Spleen (tissue), 7 donors: ENCODE measurements at regions not wholly inside any gene's neighbourhood (a gene's known extent, or its start where the extent isn't known, plus 50 kb on each side); places are given as distances from the start of the nearest gene placed in this dataset.

Experiments
- POLR2AphosphoS5 ChIP-seq, 3 donors: sonication (generic); formaldehyde crosslinking; IDR thresholded peaks; one replicate each; pipeline ENCODE4 v1.5.1; 2017; ENCODE audit warnings: antibody characterized with exemption in 3 of 3
- TF ChIP-seq, protein P1 (sequence below), 11 experiments: fragments of 200-600 bp in 7 of 11; fragments of 450-650 bp in 4 of 11; sonication (generic) in 4 of 11; IDR thresholded peaks in 8 of 11; conservative IDR thresholded peaks in 3 of 11; 1 replicate in 7 of 11; 2 replicates in 4 of 11; pipeline versions ENCODE4 v1.4.0 to v1.8.0; 2016 to 2021; ENCODE audit warnings: antibody characterized with exemption in 11 of 11, inconsistent platforms in 4 of 11, mild to moderate bottlenecking in 1 of 11
- donor health status: DM: no; HTN: no; CAD: no; lungs with moderate emphysema.
- donor health status: DM: no; HTN: no; CAD: no.
- donor health status: DM: no; HTN: no; CAD: no.

DNA sequence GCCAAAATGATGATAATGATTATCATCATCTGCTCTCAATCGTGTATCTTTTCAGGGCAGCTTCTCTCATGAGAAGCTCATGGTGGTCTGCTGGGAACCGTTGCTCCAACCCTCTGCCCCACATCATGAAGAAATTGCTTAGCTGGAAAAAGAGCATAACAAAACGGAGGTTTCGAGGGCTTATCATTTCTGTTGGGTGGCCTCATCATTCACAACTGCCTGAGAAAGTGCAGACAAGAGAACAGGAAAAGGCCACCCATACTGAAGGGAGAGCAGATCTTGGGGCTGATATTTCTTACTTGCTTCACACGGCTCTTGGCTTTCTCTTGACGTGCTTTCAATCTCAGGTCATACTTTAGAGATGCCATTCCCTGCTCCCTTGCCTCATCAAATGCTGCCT lies 471.6 kb downstream of the CD83 start:
- TF ChIP-seq, protein P1, sequence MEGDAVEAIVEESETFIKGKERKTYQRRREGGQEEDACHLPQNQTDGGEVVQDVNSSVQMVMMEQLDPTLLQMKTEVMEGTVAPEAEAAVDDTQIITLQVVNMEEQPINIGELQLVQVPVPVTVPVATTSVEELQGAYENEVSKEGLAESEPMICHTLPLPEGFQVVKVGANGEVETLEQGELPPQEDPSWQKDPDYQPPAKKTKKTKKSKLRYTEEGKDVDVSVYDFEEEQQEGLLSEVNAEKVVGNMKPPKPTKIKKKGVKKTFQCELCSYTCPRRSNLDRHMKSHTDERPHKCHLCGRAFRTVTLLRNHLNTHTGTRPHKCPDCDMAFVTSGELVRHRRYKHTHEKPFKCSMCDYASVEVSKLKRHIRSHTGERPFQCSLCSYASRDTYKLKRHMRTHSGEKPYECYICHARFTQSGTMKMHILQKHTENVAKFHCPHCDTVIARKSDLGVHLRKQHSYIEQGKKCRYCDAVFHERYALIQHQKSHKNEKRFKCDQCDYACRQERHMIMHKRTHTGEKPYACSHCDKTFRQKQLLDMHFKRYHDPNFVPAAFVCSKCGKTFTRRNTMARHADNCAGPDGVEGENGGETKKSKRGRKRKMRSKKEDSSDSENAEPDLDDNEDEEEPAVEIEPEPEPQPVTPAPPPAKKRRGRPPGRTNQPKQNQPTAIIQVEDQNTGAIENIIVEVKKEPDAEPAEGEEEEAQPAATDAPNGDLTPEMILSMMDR (IDR thresholded peaks at IDR 0.05 in 8 of 11, conservative IDR thresholded peaks at IDR 0.05 in 3 of 11): no peak
- TF ChIP-seq POLR2AphosphoS5 (IDR thresholded peaks at IDR 0.05): no peak
